Suppressor macrophage treated with lipopolysaccharide for 1 hour (primary cell): ENCODE measurements at regions not wholly inside any gene's neighbourhood (a gene's known extent, or its start where the extent isn't known, plus 50 kb on each side); places are given as distances from the start of the nearest gene placed in this dataset.

ENCODE experiments used
- DNase-seq, 3 donors: peaks; one replicate each; pipeline ENCODE4 v3.0.0-alpha.2; 2020 to 2022

DNA sequence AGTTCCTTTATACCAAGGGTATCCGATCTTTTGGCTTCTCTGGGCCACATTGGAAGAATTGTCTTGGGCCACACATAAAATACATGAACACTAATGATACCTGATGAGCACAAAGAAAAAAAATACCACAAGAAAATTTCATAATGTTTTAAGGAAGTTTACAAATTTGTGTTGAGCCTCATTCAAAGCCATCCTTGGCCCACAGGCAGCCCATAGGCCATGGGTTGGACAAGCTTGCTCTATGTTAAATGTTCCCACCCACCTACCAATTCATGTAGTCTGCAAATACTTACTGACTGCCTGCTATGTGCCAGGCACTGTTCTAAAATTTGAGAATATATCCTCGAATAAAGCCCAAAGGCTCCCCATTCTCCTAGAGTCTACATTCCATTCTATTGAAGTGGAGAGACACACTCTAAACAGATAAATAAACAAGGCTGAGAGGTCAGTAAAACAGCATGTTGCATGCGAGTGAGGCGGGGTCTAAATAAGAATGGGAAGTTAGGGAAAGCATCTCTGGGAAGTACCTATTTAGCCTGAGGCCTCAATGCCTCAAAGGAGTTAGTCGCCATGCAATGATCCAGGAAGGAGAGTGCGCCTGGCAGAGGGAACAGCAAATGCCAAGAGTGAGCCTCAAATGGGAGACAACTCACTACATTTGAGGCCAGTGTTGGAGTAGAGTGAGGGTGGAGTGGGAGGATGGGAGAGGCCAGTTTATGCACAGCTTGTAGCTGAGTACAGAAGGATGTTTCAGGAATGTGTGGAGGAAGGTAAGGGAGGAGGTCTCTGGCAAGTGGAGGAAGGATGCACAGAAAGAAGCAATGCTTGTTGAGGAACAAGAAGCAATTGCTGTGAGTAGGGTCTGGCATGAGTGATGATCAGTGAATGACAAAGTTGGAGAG, 52.5 kb upstream of the CLDN10 start:
- DNase-seq: no peak

DNA sequence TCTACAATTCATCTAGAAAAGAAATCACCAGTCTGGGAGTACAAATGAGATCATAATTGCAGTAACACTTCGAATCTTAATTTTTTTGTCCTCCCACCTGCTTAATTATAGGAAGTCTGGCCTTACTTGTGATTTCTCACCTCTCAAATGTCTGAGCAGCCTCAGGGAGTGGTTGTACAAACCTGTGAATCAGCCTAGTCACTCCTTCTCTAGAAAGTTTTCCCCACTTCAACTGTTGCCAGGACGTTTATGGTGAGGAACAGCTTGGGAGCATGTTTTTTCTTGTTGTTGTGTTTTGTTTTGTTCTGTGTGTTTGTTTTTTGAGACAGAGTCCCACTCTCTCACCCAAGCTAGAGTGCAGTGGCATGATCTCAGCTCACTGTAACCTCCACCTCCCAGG, 50.3 kb upstream of the CLDN10 start:
- no peak for DNase-seq
